Rectal smooth muscle tissue (tissue), 1 donor: ENCODE measurements at regions not wholly inside any gene's neighbourhood (a gene's known extent, or its start where the extent isn't known, plus 50 kb on each side); places are given as distances from the start of the nearest gene placed in this dataset.
"Not testable (repeated sequence)": the region's sequence is repeated elsewhere in the genome, so short reads cannot be mapped to it uniquely, and the experiment has no call there.

Source experiments
- H3K27ac ChIP-seq: one replicate; pipeline ENCODE4 v1.7.0; 2013; ENCODE audit warnings: low read depth, low read length, inconsistent platforms
- H3K27me3 ChIP-seq: one replicate; pipeline ENCODE4 v1.7.0; 2013; ENCODE audit warnings: low read length; ENCODE audit not compliant: control insufficient read depth, insufficient read depth
- H3K36me3 ChIP-seq: one replicate; pipeline ENCODE4 v1.7.0; 2013; ENCODE audit warnings: low read length; ENCODE audit not compliant: control insufficient read depth, insufficient read depth
- H3K4me1 ChIP-seq: one replicate; pipeline ENCODE4 v1.7.0; 2013; ENCODE audit warnings: low read length; ENCODE audit not compliant: control insufficient read depth, insufficient read depth
- H3K4me3 ChIP-seq: one replicate; pipeline ENCODE4 v1.7.0; 2013; ENCODE audit warnings: low read length
- H3K9ac ChIP-seq: one replicate; pipeline ENCODE4 v1.7.0; 2013; ENCODE audit warnings: low read length

DNA sequence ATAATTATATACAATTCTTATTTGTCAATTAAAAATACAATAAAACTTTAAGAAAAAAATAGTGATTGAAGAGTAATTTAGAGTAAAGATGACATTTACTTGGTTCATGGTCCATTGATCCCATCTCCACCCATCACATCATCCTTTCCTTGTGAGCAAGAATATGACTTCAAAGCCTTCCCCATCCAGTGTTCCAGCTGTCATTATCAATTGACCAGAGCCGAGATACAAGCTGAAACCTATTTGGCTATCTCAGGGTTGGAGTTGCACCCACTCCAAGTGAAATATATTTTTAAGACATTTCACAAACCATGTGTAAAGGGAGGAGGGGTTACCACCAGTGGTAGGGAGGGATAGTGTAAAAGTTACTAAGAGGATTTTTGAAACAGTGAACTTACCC is 428.9 kb upstream of the C1orf87 start:
- Histone ChIP-seq H3K9ac (no peak overlapping the region), H3K27me3 (no peaks in the 10 kb centered on the region), H3K4me3 (no peak overlapping the region), H3K36me3 (no peaks in the 10 kb centered on the region), H3K4me1 (no peaks in the 10 kb centered on the region), H3K27ac (no peak overlapping the region)

DNA sequence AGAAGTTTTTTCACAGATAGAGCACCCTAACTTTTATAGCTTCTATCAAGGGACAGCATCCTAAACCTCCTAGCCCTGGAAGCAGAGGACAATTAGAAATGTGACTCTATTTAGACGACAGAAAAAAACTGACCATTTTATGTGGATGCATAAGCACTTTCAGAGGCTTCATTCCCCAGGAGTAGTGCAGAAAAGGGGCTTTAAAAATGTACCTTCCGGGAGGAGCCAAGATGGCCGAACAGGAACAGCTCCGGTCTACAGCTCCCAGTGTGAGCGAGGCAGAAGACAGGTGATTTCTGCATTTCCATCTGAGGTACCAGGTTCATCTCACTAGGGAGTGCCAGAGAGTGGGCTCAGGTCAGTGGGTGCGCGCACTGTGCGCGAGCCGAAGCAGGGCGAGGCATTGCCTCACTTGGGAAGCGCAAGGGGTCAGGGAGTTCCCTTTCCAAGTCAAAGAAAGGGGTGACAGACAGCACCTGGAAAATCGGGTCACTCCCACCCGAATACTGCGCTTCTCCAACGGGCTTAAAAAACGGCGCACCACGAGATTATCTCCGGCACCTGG is 416.4 kb upstream of the C1orf87 start:
- H3K9ac ChIP-seq, H3K4me3 ChIP-seq, H3K27ac ChIP-seq, H3K4me1 ChIP-seq, H3K36me3 ChIP-seq, H3K27me3 ChIP-seq: not testable (repeated sequence)

DNA sequence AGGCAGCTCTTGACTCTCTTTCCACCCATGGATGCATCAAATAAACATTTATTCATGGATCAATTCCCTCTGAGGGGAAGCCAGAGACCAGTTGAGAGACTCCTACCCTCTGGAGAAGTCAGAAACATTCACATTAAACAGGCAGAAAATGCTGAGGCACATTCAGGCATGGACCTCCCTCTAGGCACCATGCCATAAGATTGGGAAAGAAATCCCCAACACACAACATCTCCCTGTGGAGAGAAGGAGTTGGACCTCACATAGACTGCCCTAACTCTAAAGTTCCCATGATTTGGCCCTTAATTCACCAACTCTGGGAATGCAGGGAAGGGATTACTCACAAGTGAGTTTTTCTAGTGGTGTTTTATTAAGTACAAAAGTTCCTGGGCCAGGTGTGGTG is 415.3 kb upstream of the C1orf87 start:
- H3K36me3 ChIP-seq = no peaks in the 10 kb centered on the region
- H3K27me3 ChIP-seq = no peaks in the 10 kb centered on the region
- H3K27ac ChIP-seq = no peak overlapping the region
- H3K9ac ChIP-seq = no peak overlapping the region
- H3K4me3 ChIP-seq = no peak overlapping the region
- H3K4me1 ChIP-seq = no peaks in the 10 kb centered on the region

DNA sequence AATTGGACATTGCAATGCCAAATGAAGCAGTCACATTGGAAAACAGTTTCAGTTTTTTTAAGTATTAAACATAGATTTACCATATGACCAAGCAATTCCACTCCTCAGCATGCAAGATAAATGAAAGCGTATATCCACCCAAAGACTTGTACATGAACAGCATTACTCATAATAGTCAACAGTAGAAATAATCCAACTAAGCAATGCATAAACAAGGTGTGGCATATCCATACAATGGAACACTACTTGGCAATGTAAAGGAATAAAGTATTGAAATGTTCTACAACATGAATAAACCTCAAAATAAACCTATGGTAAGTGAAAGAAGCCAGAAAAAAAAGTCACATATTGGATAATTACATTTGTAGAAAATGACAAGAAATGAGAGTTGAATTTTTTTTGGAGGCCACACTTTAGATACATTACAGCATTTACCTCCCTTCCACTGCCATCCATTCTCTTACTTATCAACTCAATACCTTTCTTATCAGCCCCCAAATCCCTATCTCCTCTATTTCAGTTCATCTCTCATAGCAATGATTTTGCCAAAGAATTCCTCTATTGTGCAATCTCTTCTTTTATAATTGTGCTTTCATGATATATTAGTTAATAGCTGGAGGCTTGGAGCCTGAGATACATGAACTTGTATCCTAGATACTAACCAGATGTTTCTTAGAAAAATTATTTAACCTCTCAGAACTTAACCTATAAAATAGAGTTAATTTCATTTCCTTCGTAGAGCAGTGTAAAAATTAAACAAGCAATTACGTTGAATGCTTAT is 414.2 kb upstream of the C1orf87 start:
- H3K27me3 ChIP-seq = no peaks in the 10 kb centered on the region
- H3K9ac ChIP-seq = no peak overlapping the region
- no peaks in the 10 kb centered on the region for H3K36me3 ChIP-seq
- no peak overlapping the region for H3K27ac ChIP-seq
- H3K4me3 ChIP-seq = no peak overlapping the region
- no peaks in the 10 kb centered on the region for H3K4me1 ChIP-seq

DNA sequence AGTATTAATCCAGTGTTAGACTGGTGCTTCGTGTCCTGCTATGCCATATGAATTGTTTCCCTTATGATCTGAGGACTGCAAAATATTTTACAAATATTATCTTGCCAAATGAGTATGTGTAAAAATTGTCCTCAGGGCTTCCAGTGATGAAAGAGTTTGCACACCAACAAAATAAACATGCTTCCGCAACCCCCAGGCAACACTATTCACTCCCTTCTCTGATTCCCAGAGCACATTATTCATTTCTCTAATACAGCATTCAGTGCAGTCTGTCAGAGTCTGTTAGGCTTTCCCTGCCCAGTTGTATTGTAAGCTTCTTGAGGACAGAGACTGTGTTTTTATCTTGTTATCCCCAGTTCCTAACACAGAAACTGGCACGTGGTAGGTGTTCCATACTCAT is 409.9 kb upstream of the C1orf87 start:
- H3K36me3 ChIP-seq = no peaks in the 10 kb centered on the region
- H3K27me3 ChIP-seq = no peaks in the 10 kb centered on the region
- H3K9ac ChIP-seq = no peak overlapping the region
- no peak overlapping the region for H3K4me3 ChIP-seq
- no peak overlapping the region for H3K27ac ChIP-seq
- H3K4me1 ChIP-seq = no peaks in the 10 kb centered on the region

DNA sequence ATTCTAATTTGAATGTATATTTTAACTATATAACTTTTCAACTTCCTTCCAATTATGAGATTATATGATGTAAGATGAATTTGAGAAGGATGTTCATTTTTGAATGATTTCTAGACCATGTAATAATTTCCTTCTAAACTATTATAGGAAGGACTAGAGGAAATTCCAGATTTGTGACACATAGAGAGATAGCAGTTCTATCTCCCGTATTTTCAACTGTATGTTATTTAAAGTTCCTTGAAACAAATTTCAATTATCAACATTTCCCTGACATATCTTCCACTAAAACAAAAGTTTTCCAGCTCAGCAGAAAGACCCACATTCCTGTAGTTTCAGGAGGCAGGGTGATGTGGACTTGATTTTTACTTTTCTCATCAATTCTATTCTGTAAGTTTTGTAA is 396.7 kb upstream of the C1orf87 start:
- Histone ChIP-seq H3K4me1 (no peaks in the 10 kb centered on the region), H3K36me3 (no peaks in the 10 kb centered on the region), H3K9ac (no peak overlapping the region), H3K27me3 (no peaks in the 10 kb centered on the region), H3K4me3 (no peak overlapping the region), H3K27ac (no peak overlapping the region)

DNA sequence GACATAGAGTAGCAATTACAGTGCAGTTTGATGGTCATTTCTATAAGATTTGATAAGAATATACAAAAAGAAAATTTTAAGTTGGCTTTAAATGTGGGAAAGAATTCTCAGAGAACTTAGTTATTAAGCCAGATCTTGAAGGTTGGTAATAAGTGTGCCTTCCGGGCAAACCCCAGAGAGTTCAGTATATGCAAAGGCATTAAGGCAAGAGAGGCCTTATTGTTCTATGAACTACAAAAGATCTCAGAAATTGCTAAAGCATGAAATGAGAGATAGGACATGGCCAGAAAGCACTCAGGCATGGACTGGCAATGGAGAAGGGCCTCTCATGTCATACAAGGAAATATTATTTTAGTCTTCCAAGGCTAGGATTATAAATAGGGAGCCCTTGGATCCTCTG is 390.2 kb upstream of the C1orf87 start:
- Histone ChIP-seq H3K4me1 (no peaks in the 10 kb centered on the region), H3K27ac (no peak overlapping the region), H3K36me3 (no peaks in the 10 kb centered on the region), H3K27me3 (no peaks in the 10 kb centered on the region), H3K9ac (no peak overlapping the region), H3K4me3 (no peak overlapping the region)

DNA sequence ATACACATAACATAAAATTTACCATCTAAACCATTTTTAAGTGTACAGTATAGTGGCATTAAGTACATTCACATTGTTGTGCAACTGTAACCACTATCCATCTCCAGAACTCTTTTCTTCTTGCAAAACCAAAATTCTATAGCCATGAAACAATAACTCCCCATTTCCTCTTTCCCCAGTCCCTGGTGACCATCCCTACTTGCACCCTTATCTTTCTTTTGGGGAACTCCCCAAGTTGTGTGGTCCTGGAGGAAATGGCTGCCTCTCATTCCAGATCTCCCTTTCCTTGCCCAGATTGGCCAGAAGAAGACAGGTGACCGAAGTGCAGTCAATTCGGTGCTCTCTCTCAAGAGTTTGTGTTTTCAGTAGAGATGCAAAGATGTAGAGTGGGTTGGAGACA is 389.6 kb upstream of the C1orf87 start:
- no peaks in the 10 kb centered on the region for H3K27me3 ChIP-seq
- H3K9ac ChIP-seq = no peak overlapping the region
- no peaks in the 10 kb centered on the region for H3K36me3 ChIP-seq
- no peaks in the 10 kb centered on the region for H3K4me1 ChIP-seq
- no peak overlapping the region for H3K4me3 ChIP-seq
- H3K27ac ChIP-seq = no peak overlapping the region

DNA sequence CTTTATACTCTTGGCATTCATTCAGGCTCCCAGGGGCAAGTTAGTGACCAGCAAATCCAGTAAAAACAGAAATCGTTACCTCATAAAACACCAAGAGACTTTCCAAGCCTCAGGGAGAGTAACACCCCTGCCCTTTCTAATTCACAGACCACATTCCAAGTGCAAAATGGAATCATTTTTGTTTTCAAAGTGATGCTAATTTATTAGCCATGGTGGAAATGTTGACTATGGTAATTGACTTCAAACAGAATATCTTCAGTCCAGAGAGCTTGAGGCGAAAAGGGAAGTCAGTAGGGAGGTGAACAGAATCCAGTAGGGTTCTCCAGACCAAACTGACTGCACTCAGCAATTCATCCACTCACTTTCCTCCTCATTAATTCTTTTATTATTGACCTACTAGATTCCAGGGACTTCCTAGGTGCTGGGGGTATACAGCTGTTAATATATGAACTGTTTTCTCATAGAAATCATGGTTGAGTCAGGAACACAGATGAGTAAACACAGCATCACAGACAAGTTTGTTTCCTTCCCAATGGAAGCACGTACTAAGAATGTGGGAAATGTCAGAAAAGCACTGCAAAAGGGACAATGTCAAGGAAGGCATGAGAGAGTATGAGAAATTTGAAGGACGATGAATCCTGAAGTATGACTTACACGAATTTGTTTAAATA is 388.5 kb upstream of the C1orf87 start:
- Histone ChIP-seq H3K9ac (no peak overlapping the region), H3K27me3 (no peaks in the 10 kb centered on the region), H3K4me1 (no peaks in the 10 kb centered on the region), H3K27ac (no peak overlapping the region), H3K4me3 (no peak overlapping the region), H3K36me3 (no peaks in the 10 kb centered on the region)

DNA sequence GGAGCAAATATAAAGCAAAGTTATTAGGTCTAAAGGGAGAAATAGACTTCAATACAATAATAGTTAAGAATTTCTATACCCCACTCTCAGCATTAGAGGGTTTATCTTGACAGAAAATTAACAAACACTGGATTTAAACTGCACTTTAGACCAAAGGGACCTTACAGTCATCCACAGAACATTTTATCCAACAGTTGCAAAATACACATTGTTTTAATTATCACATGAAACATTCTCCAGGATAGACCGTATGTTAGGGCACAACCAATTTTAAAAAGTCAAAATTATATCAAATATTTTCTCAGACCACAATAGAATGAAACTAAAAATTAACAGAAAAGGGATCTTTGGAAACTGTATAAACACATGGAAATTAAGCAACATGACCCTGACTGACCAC is 384.5 kb upstream of the C1orf87 start:
- H3K27ac ChIP-seq = no peak overlapping the region
- H3K27me3 ChIP-seq = no peaks in the 10 kb centered on the region
- no peaks in the 10 kb centered on the region for H3K36me3 ChIP-seq
- no peak overlapping the region for H3K9ac ChIP-seq
- no peaks in the 10 kb centered on the region for H3K4me1 ChIP-seq
- H3K4me3 ChIP-seq = no peak overlapping the region

DNA sequence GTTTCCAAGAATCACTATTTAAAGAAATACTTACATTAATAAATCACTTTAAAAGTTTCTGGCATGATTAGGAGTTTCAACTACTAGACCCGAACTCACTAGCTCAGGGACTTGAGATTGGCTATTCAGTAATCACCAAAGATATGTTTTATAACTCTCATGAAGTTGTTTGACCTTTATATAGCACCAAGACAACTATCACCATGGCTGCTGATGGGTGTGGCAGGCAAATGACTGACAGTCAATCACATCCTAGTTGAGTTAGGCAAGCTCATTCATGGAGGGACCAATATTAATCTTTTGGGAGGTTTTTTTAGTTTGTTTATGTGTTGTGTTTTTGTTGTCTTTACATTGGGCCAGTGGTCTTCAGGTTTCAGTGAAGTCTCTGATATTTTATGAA is 376.3 kb upstream of the C1orf87 start:
- Histone ChIP-seq H3K4me3 (no peak overlapping the region), H3K27me3 (no peaks in the 10 kb centered on the region), H3K9ac (no peak overlapping the region), H3K4me1 (no peaks in the 10 kb centered on the region), H3K36me3 (no peaks in the 10 kb centered on the region), H3K27ac (no peak overlapping the region)

DNA sequence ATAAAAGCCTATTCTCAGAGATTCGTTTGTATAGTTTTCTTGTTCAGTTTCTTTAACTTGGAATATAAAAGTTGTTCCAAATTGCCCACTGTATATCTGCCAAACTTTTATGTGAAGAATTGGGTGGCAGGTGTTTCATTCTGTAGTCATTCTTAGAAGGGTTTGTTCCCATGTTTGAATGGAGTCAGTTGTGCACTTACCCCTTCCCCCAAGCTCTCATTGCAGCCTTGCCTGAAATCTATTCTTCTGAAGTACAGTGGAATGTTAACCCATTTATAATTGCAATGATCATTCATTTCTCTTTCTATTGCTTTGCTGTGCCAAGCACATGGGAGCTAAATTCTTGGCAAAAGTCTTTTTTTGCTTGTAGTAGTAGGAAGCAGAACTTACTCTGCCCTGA is 375.3 kb upstream of the C1orf87 start:
- Histone ChIP-seq H3K27ac (no peak overlapping the region), H3K4me3 (no peak overlapping the region), H3K9ac (no peak overlapping the region), H3K4me1 (no peaks in the 10 kb centered on the region), H3K36me3 (no peaks in the 10 kb centered on the region), H3K27me3 (no peaks in the 10 kb centered on the region)

DNA sequence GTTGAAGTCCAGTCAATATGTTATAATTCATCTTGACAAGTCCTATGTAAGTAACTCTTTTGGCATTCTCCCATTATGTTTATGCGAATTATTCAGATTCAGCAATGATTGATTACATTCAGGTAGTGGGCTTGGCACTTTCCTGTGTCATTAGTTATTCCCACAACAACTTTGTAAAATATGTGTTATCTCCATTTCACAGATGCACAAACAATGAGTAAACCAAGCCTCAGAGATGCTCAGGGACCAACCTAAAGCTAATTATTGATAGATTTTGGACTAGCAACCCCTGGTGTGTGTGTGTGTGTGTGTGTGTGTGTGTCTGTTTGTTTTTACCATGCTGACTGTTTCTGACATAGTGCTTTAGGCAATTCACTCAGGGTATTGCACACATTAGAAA is 371.1 kb upstream of the C1orf87 start:
- H3K4me3 ChIP-seq = no peak overlapping the region
- no peaks in the 10 kb centered on the region for H3K36me3 ChIP-seq
- no peak overlapping the region for H3K9ac ChIP-seq
- no peaks in the 10 kb centered on the region for H3K27me3 ChIP-seq
- H3K4me1 ChIP-seq = no peaks in the 10 kb centered on the region
- no peak overlapping the region for H3K27ac ChIP-seq
